ENCODE measurements at regions not wholly inside any gene's neighbourhood (a gene's known extent, or its start where the extent isn't known, plus 50 kb on each side); places are given as distances from the start of the nearest gene placed in this dataset.
"Not testable (repeated sequence)": the region's sequence is repeated elsewhere in the genome, so short reads cannot be mapped to it uniquely, and the experiment has no call there.

GRCh38 chrX:125681058-125681457, 361.4 kb downstream of the TEX13C start:
- Histone ChIP-seq H2AFZ (ENCODE audit: low read length) (no peak overlapping the region), H3K4me2 (ENCODE audit: insufficient read depth, low read length) (no peak overlapping the region), H3K27ac (ENCODE audit: low read depth, low read length) (no peak overlapping the region), H3K4me1 (ENCODE audit: insufficient read depth, low read length) (no peaks in the 10 kb centered on the region), H4K20me1 (ENCODE audit: insufficient read depth, low read length) (no peaks in the 10 kb centered on the region), H3K4me3 (ENCODE audit: insufficient read depth, low read length) (no peak overlapping the region), H3K36me3 (ENCODE audit: insufficient read depth, low read length) (no peaks in the 10 kb centered on the region), H3K27me3 (ENCODE audit: insufficient read depth, low read length) (no peaks in the 10 kb centered on the region), H3K79me2 (ENCODE audit: insufficient read depth, low read length) (no peaks in the 10 kb centered on the region), H3K9me3 (ENCODE audit: low read depth, low read length) (peaks cover 2% of the 10 kb centered on the region)
- no peak for TF ChIP-seq CTCF (IDR thresholded peaks at IDR 0.05; ENCODE audit: extremely low read depth, low read depth, low read length)
- no peak for DNase-seq (ENCODE audit: insufficient read length, low spot score, missing footprints)

GRCh38 chrX:125681507-125681906, 361.8 kb downstream of the TEX13C start:
- no peak for DNase-seq (ENCODE audit: insufficient read length, low spot score, missing footprints)
- Histone ChIP-seq H3K36me3 (ENCODE audit: insufficient read depth, low read length) (no peaks in the 10 kb centered on the region), H2AFZ (ENCODE audit: low read length) (no peak overlapping the region), H3K9me3 (ENCODE audit: low read depth, low read length) (peaks cover 2% of the 10 kb centered on the region), H3K79me2 (ENCODE audit: insufficient read depth, low read length) (no peaks in the 10 kb centered on the region), H3K27me3 (ENCODE audit: insufficient read depth, low read length) (no peaks in the 10 kb centered on the region), H4K20me1 (ENCODE audit: insufficient read depth, low read length) (no peaks in the 10 kb centered on the region), H3K4me2 (ENCODE audit: insufficient read depth, low read length) (no peak overlapping the region), H3K4me1 (ENCODE audit: insufficient read depth, low read length) (no peaks in the 10 kb centered on the region), H3K27ac (ENCODE audit: low read depth, low read length) (no peak overlapping the region), H3K4me3 (ENCODE audit: insufficient read depth, low read length) (no peak overlapping the region)
- no peak for TF ChIP-seq CTCF (IDR thresholded peaks at IDR 0.05; ENCODE audit: extremely low read depth, low read depth, low read length)

GRCh38 chrX:125690522-125690921, 370.9 kb downstream of the TEX13C start:
- H4K20me1 ChIP-seq (ENCODE audit: insufficient read depth, low read length); H3K36me3 ChIP-seq (ENCODE audit: insufficient read depth, low read length); H3K4me1 ChIP-seq (ENCODE audit: insufficient read depth, low read length); H3K4me2 ChIP-seq (ENCODE audit: insufficient read depth, low read length); H3K27ac ChIP-seq (ENCODE audit: low read depth, low read length); H3K27me3 ChIP-seq (ENCODE audit: insufficient read depth, low read length); DNase-seq (ENCODE audit: insufficient read length, low spot score, missing footprints); H3K9me3 ChIP-seq (ENCODE audit: low read depth, low read length); H2AFZ ChIP-seq (ENCODE audit: low read length); H3K4me3 ChIP-seq (ENCODE audit: insufficient read depth, low read length); H3K79me2 ChIP-seq (ENCODE audit: insufficient read depth, low read length): not testable (repeated sequence)

GRCh38 chrX:125694171-125694570, 374.5 kb downstream of the TEX13C start:
- no peaks in the 10 kb centered on the region for H3K4me1 ChIP-seq (ENCODE audit: insufficient read depth, low read length)
- DNase-seq (ENCODE audit: insufficient read length, low spot score, missing footprints): peak; percentile 58
- H3K4me2 ChIP-seq (ENCODE audit: insufficient read depth, low read length): no peak overlapping the region
- no peaks in the 10 kb centered on the region for H3K36me3 ChIP-seq (ENCODE audit: insufficient read depth, low read length)
- H4K20me1 ChIP-seq (ENCODE audit: insufficient read depth, low read length): no peaks in the 10 kb centered on the region
- H3K4me3 ChIP-seq (ENCODE audit: insufficient read depth, low read length): no peak overlapping the region
- no peaks in the 10 kb centered on the region for H3K79me2 ChIP-seq (ENCODE audit: insufficient read depth, low read length)
- no peak overlapping the region for H2AFZ ChIP-seq (ENCODE audit: low read length)
- no peaks in the 10 kb centered on the region for H3K27me3 ChIP-seq (ENCODE audit: insufficient read depth, low read length)
- no peak for TF ChIP-seq CTCF (IDR thresholded peaks at IDR 0.05; ENCODE audit: extremely low read depth, low read depth, low read length)
- H3K27ac ChIP-seq (ENCODE audit: low read depth, low read length): no peak overlapping the region
- H3K9me3 ChIP-seq (ENCODE audit: low read depth, low read length): no peaks in the 10 kb centered on the region
